ENCODE measurements at regions not wholly inside any gene's neighbourhood (a gene's known extent, or its start where the extent isn't known, plus 50 kb on each side); places are given as distances from the start of the nearest gene placed in this dataset.

DNA sequence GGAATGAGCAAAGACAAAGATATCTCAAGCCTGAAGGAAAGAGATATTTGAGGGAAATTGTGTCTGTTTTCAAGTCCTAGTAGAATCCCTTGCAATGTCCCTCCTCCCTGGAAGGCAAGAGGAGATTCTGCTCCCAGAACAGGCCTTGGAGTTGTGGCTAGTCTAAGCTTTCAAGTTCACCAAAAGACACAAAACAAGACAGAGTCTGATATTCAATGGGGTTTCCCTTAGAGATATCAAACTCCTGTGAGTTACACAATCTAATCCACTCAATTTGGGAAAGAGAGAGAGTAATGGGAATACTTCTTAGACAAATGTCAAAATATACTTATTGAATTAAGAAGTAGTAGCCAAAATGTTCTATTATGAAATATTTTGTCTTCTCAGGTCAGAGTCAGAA is 162.8 kb upstream of the ADAMTS5 start:
- Histone ChIP-seq H3K4me3 (no peak overlapping the region), H3K9me3 (no peaks in the 10 kb centered on the region), H3K27ac (no peak overlapping the region), H3K4me1 (no peaks in the 10 kb centered on the region), H3K36me3 (no peaks in the 10 kb centered on the region), H3K27me3 (no peaks in the 10 kb centered on the region)
- TF ChIP-seq CTCF (IDR thresholded peaks at IDR 0.05), result no peak
- DNase-seq (ENCODE audit: low spot score), result no peak

- no peak for TF ChIP-seq CTCF (IDR thresholded peaks at IDR 0.05)
- H3K4me1 ChIP-seq, result no peaks in the 10 kb centered on the region
- H3K4me3 ChIP-seq, result no peak overlapping the region
- no peaks in the 10 kb centered on the region for H3K9me3 ChIP-seq
- no peak overlapping the region for H3K27ac ChIP-seq
- no peaks in the 10 kb centered on the region for H3K27me3 ChIP-seq
- no peaks in the 10 kb centered on the region for H3K36me3 ChIP-seq
- no peak for DNase-seq (ENCODE audit: low spot score)
Measured at GRCh38 chr21:27129215-27129614, 162.3 kb upstream of the ADAMTS5 start.

DNA sequence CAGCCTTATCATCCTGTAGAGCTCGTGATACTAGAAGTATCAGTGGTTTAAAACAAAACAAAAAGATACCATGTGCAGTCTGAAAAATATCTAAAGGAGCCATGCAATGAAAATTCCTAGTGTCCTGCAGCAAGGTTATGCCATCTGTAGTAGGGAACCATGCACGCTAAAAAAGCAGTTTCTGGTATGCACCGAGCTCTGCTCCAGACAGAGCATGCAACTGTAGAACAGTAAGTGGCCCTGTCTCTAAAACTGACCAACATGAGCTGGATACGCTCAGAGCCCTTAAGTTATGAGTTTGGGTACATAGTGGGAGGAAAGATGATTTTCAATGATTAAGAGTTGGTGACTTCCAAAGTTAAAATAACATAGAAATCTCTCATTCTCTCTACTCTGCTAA is 159.3 kb upstream of the ADAMTS5 start:
- Histone ChIP-seq H3K36me3 (no peaks in the 10 kb centered on the region), H3K4me3 (no peak overlapping the region), H3K27me3 (no peaks in the 10 kb centered on the region), H3K4me1 (no peaks in the 10 kb centered on the region), H3K9me3 (no peaks in the 10 kb centered on the region), H3K27ac (no peak overlapping the region)
- no peak for DNase-seq (ENCODE audit: low spot score)
- TF ChIP-seq CTCF (IDR thresholded peaks at IDR 0.05), result no peak

DNA sequence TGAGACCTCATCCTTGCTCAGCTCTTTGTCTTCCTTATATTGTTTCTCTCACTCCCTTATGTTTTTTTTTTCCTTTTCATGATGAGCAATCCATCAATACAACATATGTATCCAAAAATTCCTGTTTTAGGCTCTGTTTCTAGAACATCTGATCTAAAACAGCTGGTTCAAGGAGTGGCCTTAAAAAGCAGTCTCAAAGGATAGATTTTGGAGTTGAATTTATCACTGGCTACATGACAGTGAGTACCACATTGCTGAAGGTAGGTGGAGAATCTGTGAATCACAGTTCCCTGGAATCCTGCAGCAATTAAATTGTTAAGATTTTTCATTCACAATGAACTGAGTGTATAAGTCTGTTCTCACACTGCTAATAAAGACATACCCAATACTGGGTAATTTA is 155.8 kb upstream of the ADAMTS5 start:
- DNase-seq (ENCODE audit: low spot score), result no peak
- Histone ChIP-seq H3K4me1 (no peaks in the 10 kb centered on the region), H3K36me3 (no peaks in the 10 kb centered on the region), H3K27me3 (no peaks in the 10 kb centered on the region), H3K9me3 (no peaks in the 10 kb centered on the region), H3K27ac (no peak overlapping the region), H3K4me3 (no peak overlapping the region)
- no peak for TF ChIP-seq CTCF (IDR thresholded peaks at IDR 0.05)

DNA sequence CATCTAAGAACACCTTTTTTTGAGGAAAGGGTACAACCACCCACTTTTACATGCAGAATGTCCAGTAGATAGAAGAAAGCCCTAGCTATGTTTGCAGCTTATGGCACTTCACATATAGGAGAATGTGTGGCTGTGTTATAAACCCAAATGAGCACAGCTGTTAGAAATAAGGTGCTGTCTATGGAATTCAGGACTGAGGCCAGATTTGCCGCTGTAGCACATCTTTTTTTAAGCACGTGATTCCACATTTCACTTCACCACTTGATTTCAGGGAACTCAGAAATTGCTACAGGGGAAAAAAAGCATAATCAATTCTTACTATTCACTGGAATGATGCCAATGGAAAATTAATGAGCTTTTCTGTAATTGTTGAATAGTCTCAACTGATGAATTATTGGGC is 147.2 kb upstream of the ADAMTS5 start:
- Histone ChIP-seq H3K4me3 (no peak overlapping the region), H3K27ac (no peak overlapping the region), H3K36me3 (no peaks in the 10 kb centered on the region), H3K9me3 (no peaks in the 10 kb centered on the region), H3K4me1 (no peaks in the 10 kb centered on the region), H3K27me3 (no peaks in the 10 kb centered on the region)
- DNase-seq (ENCODE audit: low spot score), result no peak
- TF ChIP-seq CTCF (IDR thresholded peaks at IDR 0.05), result no peak

- Histone ChIP-seq H3K9me3 (no peaks in the 10 kb centered on the region), H3K4me1 (no peaks in the 10 kb centered on the region), H3K4me3 (no peak overlapping the region), H3K27me3 (no peaks in the 10 kb centered on the region), H3K27ac (no peak overlapping the region), H3K36me3 (no peaks in the 10 kb centered on the region)
- DNase-seq (ENCODE audit: low spot score), result no peak
- no peak for TF ChIP-seq CTCF (IDR thresholded peaks at IDR 0.05)
Measured at GRCh38 chr21:27112186-27112585, 145.3 kb upstream of the ADAMTS5 start.
